Panc1 (cell line): ENCODE measurements at regions not wholly inside any gene's neighbourhood (a gene's known extent, or its start where the extent isn't known, plus 50 kb on each side); places are given as distances from the start of the nearest gene placed in this dataset.

Experiments used
- POLR2AphosphoS5 ChIP-seq: IDR thresholded peaks from 2 replicates; pipeline ENCODE4 v1.6.1; 2012; ENCODE audit warnings: mild to moderate bottlenecking, low read depth, low read length, moderate library complexity
- REST ChIP-seq, 2 experiments: IDR thresholded peaks; 2 replicates each; pipeline ENCODE4 v1.6.1; 2011 to 2012; ENCODE audit warnings: low read depth in 2 of 2, control low read depth in 1 of 2, low read length in 1 of 2, mild to moderate bottlenecking in 1 of 2, moderate library complexity in 1 of 2; ENCODE audit not compliant: insufficient read depth in 1 of 2
- SIN3A ChIP-seq: IDR thresholded peaks from 2 replicates; pipeline ENCODE4 v1.6.1; 2012; ENCODE audit warnings: low read depth, mild to moderate bottlenecking, low read length, moderate library complexity, borderline replicate concordance; ENCODE audit not compliant: insufficient read depth
- TF ChIP-seq, protein P1 (sequence below): fragments of 450-650 bp; IDR thresholded peaks from 2 replicates; pipeline ENCODE4 v1.5.1; 2017; ENCODE audit warnings: mild to moderate bottlenecking

- TF ChIP-seq SIN3A: no peak
- TF ChIP-seq POLR2AphosphoS5: no peak
- no peak for TF ChIP-seq REST (IDR thresholded peaks at IDR 0.05; ENCODE audit: insufficient read depth in 1 of 2, low read depth in 2 of 2, low read length in 1 of 2)
- TF ChIP-seq, protein P1, sequence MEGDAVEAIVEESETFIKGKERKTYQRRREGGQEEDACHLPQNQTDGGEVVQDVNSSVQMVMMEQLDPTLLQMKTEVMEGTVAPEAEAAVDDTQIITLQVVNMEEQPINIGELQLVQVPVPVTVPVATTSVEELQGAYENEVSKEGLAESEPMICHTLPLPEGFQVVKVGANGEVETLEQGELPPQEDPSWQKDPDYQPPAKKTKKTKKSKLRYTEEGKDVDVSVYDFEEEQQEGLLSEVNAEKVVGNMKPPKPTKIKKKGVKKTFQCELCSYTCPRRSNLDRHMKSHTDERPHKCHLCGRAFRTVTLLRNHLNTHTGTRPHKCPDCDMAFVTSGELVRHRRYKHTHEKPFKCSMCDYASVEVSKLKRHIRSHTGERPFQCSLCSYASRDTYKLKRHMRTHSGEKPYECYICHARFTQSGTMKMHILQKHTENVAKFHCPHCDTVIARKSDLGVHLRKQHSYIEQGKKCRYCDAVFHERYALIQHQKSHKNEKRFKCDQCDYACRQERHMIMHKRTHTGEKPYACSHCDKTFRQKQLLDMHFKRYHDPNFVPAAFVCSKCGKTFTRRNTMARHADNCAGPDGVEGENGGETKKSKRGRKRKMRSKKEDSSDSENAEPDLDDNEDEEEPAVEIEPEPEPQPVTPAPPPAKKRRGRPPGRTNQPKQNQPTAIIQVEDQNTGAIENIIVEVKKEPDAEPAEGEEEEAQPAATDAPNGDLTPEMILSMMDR: no peak
Measured at GRCh38 chr1:70916034-70916427, 131.6 kb downstream of the PTGER3 start.
